ENCODE measurements at regions not wholly inside any gene's neighbourhood (a gene's known extent, or its start where the extent isn't known, plus 50 kb on each side); places are given as distances from the start of the nearest gene placed in this dataset.

GRCh38 chr1:221263831-221264767, 384.9 kb downstream of the HLX start:
- Histone ChIP-seq H4K20me1 (ENCODE audit: insufficient read depth) (no peaks in the 10 kb centered on the region), H3K9ac (ENCODE audit: low read length) (no peak overlapping the region), H3K27ac (ENCODE audit: low read length) (no peak overlapping the region), H2AFZ (ENCODE audit: low read depth, low read length) (no peak overlapping the region), H3K36me3 (ENCODE audit: insufficient read depth, low read length) (no peaks in the 10 kb centered on the region), H3K9me3 (ENCODE audit: low read length) (no peaks in the 10 kb centered on the region), H3K79me2 (replicated peaks; ENCODE audit: insufficient read depth, low read length) (no peaks in the 10 kb centered on the region), H3K4me2 (ENCODE audit: low read length) (no peak overlapping the region), H3K4me3 (ENCODE audit: low read length) (no peak overlapping the region), H3K27me3 (ENCODE audit: insufficient read depth, low read depth, low read length) (no peaks in the 10 kb centered on the region), H3K9me2 (ENCODE audit: insufficient read depth, low read length) (no peaks in the 10 kb centered on the region), H3F3A (ENCODE audit: insufficient read depth, low read length, poor library complexity, severe bottlenecking) (no peaks in the 10 kb centered on the region)
- TF ChIP-seq EZH2 (IDR thresholded peaks at IDR 0.05; ENCODE audit: borderline replicate concordance, insufficient read depth, low read length, poor library complexity, severe bottlenecking), result no peak
- TF ChIP-seq TAF1 (IDR thresholded peaks at IDR 0.05; ENCODE audit: low read depth), result no peak
- TF ChIP-seq REST (IDR thresholded peaks at IDR 0.05; ENCODE audit: borderline replicate concordance), result no peak
- no peak for TF ChIP-seq POLR2AphosphoS5 (IDR thresholded peaks at IDR 0.05)
- no peak for TF ChIP-seq EP300 (conservative IDR thresholded peaks at IDR 0.05; ENCODE audit: poor library complexity, severe bottlenecking)
- TF ChIP-seq CTCF (IDR thresholded peaks at IDR 0.05; ENCODE audit: poor library complexity, severe bottlenecking), result peak; percentile 73
- TF ChIP-seq RAD21 (conservative IDR thresholded peaks at IDR 0.05), result peak; percentile 69
- peak; percentile 79 for TF ChIP-seq SMC3 (conservative IDR thresholded peaks at IDR 0.05; ENCODE audit: poor library complexity)
- no peak for TF ChIP-seq MXI1 (conservative IDR thresholded peaks at IDR 0.05; ENCODE audit: poor library complexity, severe bottlenecking)

GRCh38 chr1:221264848-221265247, 385.6 kb downstream of the HLX start:
- H3K9me3 ChIP-seq (ENCODE audit: low read length), result no peaks in the 10 kb centered on the region
- TF ChIP-seq RAD21 (conservative IDR thresholded peaks at IDR 0.05) (no peak), REST (IDR thresholded peaks at IDR 0.05; ENCODE audit: borderline replicate concordance) (no peak), SMC3 (conservative IDR thresholded peaks at IDR 0.05; ENCODE audit: poor library complexity) (no peak), CTCF (IDR thresholded peaks at IDR 0.05; ENCODE audit: poor library complexity, severe bottlenecking) (no peak), TAF1 (IDR thresholded peaks at IDR 0.05; ENCODE audit: low read depth) (no peak)
- no peaks in the 10 kb centered on the region for H3K79me2 ChIP-seq (replicated peaks; ENCODE audit: insufficient read depth, low read length)
- no peak overlapping the region for H3K4me2 ChIP-seq (ENCODE audit: low read length)
- no peaks in the 10 kb centered on the region for H3F3A ChIP-seq (ENCODE audit: insufficient read depth, low read length, poor library complexity, severe bottlenecking)
- H3K27me3 ChIP-seq (ENCODE audit: insufficient read depth, low read depth, low read length), result no peaks in the 10 kb centered on the region
- H2AFZ ChIP-seq (ENCODE audit: low read depth, low read length), result no peak overlapping the region
- no peaks in the 10 kb centered on the region for H3K9me2 ChIP-seq (ENCODE audit: insufficient read depth, low read length)
- H3K36me3 ChIP-seq (ENCODE audit: insufficient read depth, low read length), result no peaks in the 10 kb centered on the region
- no peak overlapping the region for H3K4me3 ChIP-seq (ENCODE audit: low read length)
- no peaks in the 10 kb centered on the region for H4K20me1 ChIP-seq (ENCODE audit: insufficient read depth)
- no peak overlapping the region for H3K9ac ChIP-seq (ENCODE audit: low read length)
- no peak overlapping the region for H3K27ac ChIP-seq (ENCODE audit: low read length)
